Heart right ventricle (tissue), 16 donors: ENCODE measurements at regions not wholly inside any gene's neighbourhood (a gene's known extent, or its start where the extent isn't known, plus 50 kb on each side); places are given as distances from the start of the nearest gene placed in this dataset.
"Not testable (repeated sequence)": the region's sequence is repeated elsewhere in the genome, so short reads cannot be mapped to it uniquely, and the experiment has no call there.

Experiments used
- ATAC-seq, 8 donors: fragments of 200-7000 bp; cut with Tn5 transposase; one replicate each; pipeline ENCODE4 v1.9.1; 2020; ENCODE audit warnings: mild to moderate bottlenecking in 8 of 8, moderate library complexity in 8 of 8, moderate number of reproducible peaks in 1 of 8
- DNase-seq, 2 donors: peaks; one replicate each; pipeline ENCODE4 v3.0.0-alpha.2; 2020
- H3K27ac ChIP-seq, 10 donors: fragments of 200-600 bp; sonication (generic) in 2 of 10; one replicate each; pipeline versions ENCODE4 v1.5.0 to v1.8.0; 2020 to 2022; ENCODE audit warnings: mild to moderate bottlenecking in 3 of 10
- H3K27me3 ChIP-seq, 7 donors: fragments of 200-600 bp; one replicate each; pipeline ENCODE4 v1.8.0; 2021 to 2022; ENCODE audit warnings: mild to moderate bottlenecking in 2 of 7
- H3K36me3 ChIP-seq, 9 donors: fragments of 200-600 bp; sonication (generic) in 1 of 9; one replicate each; pipeline versions ENCODE4 v1.5.0 to v1.8.0; 2020 to 2022; ENCODE audit warnings: mild to moderate bottlenecking in 2 of 9
- H3K4me1 ChIP-seq, 9 donors: fragments of 200-600 bp; sonication (generic) in 1 of 9; one replicate each; pipeline versions ENCODE4 v1.5.0 to v1.8.0; 2020 to 2022; ENCODE audit warnings: mild to moderate bottlenecking in 4 of 9
- H3K4me3 ChIP-seq, 10 donors: fragments of 200-600 bp; sonication (generic) in 2 of 10; one replicate each; pipeline versions ENCODE4 v1.5.0 to v1.8.0; 2020 to 2022; ENCODE audit warnings: mild to moderate bottlenecking in 7 of 10, moderate library complexity in 2 of 10
- H3K9me3 ChIP-seq, 11 donors: fragments of 200-600 bp in 10 of 11; sonication (generic) in 2 of 11; one replicate each; pipeline versions ENCODE4 v1.5.0 to v1.8.0; 2013 to 2022; ENCODE audit warnings: mild to moderate bottlenecking in 2 of 11, control low read depth in 1 of 11, moderate library complexity in 1 of 11
- CTCF ChIP-seq, 9 donors: fragments of 200-600 bp; sonication (generic) in 2 of 9; IDR thresholded peaks; one replicate each; pipeline versions ENCODE4 v1.5.0 to v1.8.0; 2021 to 2022; ENCODE audit warnings: antibody characterized with exemption in 9 of 9, mild to moderate bottlenecking in 5 of 9, moderate library complexity in 1 of 9
- WGBS, 2 donors: extraction: QIAGEN DNeasy Blood & Tissue Kit; methylation state at CpG; one replicate each; pipeline ENCODE4 v1.1.7; 2013; ENCODE audit warnings: inconsistent platforms in 1 of 2; 5-methylcytosine and 5-hydroxymethylcytosine counted together
- intact Hi-C, 10 donors: fragments of 100-400 bp; cut with DNase I; formaldehyde crosslinking; loops; one replicate each; pipeline versions ENCODE4 v1.11.1 to v1.14.2; 2022
- donor health status: Arrhythmogenic right ventricular cardiomyopathy.
- donor health status: ischemic (EF 13 %, LVEDD 7.1; RV severe dilation, severe dysfunction).
- donor health status: healthy with polysubstance abuse.
- donor health status: DM: no; HTN: yes; CAD: no.
- donor health status: DM: no; HTN: no; CAD: no.
- donor health status: ischemic (EF 25% LVEDD 6.9; RV normal size, moderate dysfunction).
- donor health status: ischemic (EF 25% LVEDD 5.7; RV mildly dilated, moderate dysfunction).
- donor health status: healthy.
- donor health status: DM: yes; HTN: yes; CAD: no.
- donor health status: Ischemic cardiomyopathy.
- donor health status: ischemic (EF 35%, LVEDD 5.7; RV mildly dilated, moderate dysfunction).
- donor health status: nonischemic (EF 11% LVEDD 7.7; RV severe dilation, severe dysfunction).
- donor health status: DM: yes; HTN: yes; CAD: no.
- donor health status: PGD.
- donor health status: ischemic (EF 29% LVEDD 5.4; RV normal size, mild dysfunction).
- donor health status: nonischemic (EF 23%, LVEDD 6.1; RV moderate dilation, normal function).

- WGBS, 2 donors: 89% methylated on average over 2 of the region's 2 CpGs
- H3K9me3 ChIP-seq: peaks cover 0 to 8% (median 0%) of the 10 kb centered on the region in 11 donors
- H3K4me1 ChIP-seq: peaks cover 0 to 5% (median 0%) of the 10 kb centered on the region in 9 donors
- ATAC-seq (no peak), DNase-seq (no peak)
- intact Hi-C loops: no loop called here
- no peak for TF ChIP-seq CTCF (IDR thresholded peaks at IDR 0.05)
- H3K4me3 ChIP-seq: no peak overlapping the region
- no peaks in the 10 kb centered on the region for H3K27me3 ChIP-seq
- H3K36me3 ChIP-seq: no peaks in the 10 kb centered on the region
- H3K27ac ChIP-seq: no peak overlapping the region
Observed at GRCh38 chr3:106985721-106986120, 391.5 kb upstream of the CCDC54 start.

GRCh38 chr3:106998841-106999682 is 378.2 kb upstream of the CCDC54 start:
- H3K4me3 ChIP-seq, H3K27me3 ChIP-seq, H3K4me1 ChIP-seq, H3K27ac ChIP-seq, H3K36me3 ChIP-seq, intact Hi-C loops, ATAC-seq, DNase-seq: not testable (repeated sequence)
- WGBS, 2 donors: 87 to 89% methylated on average over 21 of the region's 21 CpGs
- H3K9me3 ChIP-seq: peaks cover 0 to 14% (median 0%) of the 10 kb centered on the region in 11 donors

- DNase-seq: no peak
- intact Hi-C loops: no loop called here
- no peaks in the 10 kb centered on the region for H3K27me3 ChIP-seq
- H3K4me3 ChIP-seq: no peak overlapping the region
- ATAC-seq: no peak
- no peak for TF ChIP-seq CTCF (IDR thresholded peaks at IDR 0.05)
- H3K4me1 ChIP-seq: no peaks in the 10 kb centered on the region
- H3K9me3 ChIP-seq: peaks cover 0 to 7% (median 0%) of the 10 kb centered on the region in 11 donors
- H3K27ac ChIP-seq: no peak overlapping the region
- 37 to 39% methylated on average over 2 of the region's 2 CpGs for WGBS, 2 donors
- H3K36me3 ChIP-seq: no peaks in the 10 kb centered on the region
Observed at GRCh38 chr3:107001635-107002034, 375.6 kb upstream of the CCDC54 start.

GRCh38 chr3:107005352-107005751 is 371.9 kb upstream of the CCDC54 start:
- not testable (repeated sequence) for H3K27ac ChIP-seq, DNase-seq, ATAC-seq

GRCh38 chr3:107008213-107008612 is 369.0 kb upstream of the CCDC54 start:
- H3K4me3 ChIP-seq: no peak overlapping the region
- intact Hi-C loops: no loop called here
- no peak for DNase-seq
- no peaks in the 10 kb centered on the region for H3K9me3 ChIP-seq
- H3K36me3 ChIP-seq: no peaks in the 10 kb centered on the region
- no peak for ATAC-seq
- H3K27me3 ChIP-seq: no peaks in the 10 kb centered on the region
- no peak overlapping the region for H3K27ac ChIP-seq
- WGBS, 2 donors: 73 to 83% methylated on average over 1 of the region's 1 CpG
- no peaks in the 10 kb centered on the region for H3K4me1 ChIP-seq
- TF ChIP-seq CTCF (IDR thresholded peaks at IDR 0.05): no peak

More at GRCh38 chr3:107005352-107005751, 371.9 kb upstream of the CCDC54 start:
- H3K27me3 ChIP-seq, H3K4me3 ChIP-seq, intact Hi-C loops, H3K36me3 ChIP-seq, H3K4me1 ChIP-seq, H3K9me3 ChIP-seq: not testable (repeated sequence)
- WGBS, 2 donors: 52 to 54% methylated on average over 4 of the region's 4 CpGs
